SHP77 (cell line): ENCODE measurements at regions not wholly inside any gene's neighbourhood (a gene's known extent, or its start where the extent isn't known, plus 50 kb on each side); places are given as distances from the start of the nearest gene placed in this dataset.

ENCODE experiments used
- DNase-seq, 2 experiments: peaks; one replicate each; lab custom pipeline; 2025; lab: John Stamatoyannopoulos, UW

DNA sequence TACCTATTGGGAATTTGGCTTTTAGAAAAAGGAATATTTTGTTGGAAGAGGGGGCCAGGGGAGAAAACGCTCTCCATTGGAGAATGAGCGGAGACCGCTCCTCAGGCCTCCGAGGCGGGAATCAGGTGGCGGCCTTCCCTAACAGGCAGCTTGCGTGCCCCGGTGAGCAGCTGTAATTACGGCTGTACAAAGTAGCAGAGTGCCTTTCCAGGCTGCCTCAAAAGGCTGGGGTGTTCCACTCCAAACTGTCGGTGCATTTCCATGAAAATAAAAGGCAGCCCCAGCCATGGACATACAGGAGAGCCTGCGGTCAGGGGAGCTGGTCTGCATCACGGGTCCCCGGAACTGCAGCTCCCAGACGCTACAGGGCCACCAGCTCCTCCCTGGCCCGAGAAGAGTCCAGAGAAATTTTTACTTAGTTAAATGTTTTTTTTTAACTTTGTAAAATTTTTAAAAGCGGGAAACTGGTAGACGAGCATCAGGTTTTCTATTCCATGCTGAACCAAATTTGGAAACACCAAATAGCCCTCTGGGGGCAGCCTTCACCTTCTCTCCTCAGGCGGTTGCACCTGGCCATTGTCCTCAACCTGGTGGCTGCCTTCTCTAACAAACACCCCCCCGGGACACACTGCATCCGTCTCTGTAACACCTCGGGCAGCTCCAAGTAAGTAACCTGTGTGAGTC, 209.3 kb upstream of the SALL3 start:
- DNase-seq = no peak

DNA sequence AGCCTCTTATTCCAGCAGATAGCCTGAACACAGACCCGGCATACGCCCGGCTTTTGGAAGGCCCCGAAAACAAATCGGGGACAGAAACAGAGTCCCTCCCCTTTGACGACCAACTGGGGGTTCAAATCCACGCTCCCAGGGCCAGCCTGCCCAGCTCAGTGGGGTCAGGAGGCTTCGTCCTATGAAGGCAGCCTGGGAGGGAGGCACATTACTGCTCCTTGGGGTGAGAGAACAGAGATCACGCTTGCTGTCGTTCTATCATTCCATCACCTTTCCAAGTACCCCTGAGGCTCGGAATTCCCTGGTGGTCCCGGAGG, 208.8 kb upstream of the SALL3 start:
- DNase-seq = no peak

DNA sequence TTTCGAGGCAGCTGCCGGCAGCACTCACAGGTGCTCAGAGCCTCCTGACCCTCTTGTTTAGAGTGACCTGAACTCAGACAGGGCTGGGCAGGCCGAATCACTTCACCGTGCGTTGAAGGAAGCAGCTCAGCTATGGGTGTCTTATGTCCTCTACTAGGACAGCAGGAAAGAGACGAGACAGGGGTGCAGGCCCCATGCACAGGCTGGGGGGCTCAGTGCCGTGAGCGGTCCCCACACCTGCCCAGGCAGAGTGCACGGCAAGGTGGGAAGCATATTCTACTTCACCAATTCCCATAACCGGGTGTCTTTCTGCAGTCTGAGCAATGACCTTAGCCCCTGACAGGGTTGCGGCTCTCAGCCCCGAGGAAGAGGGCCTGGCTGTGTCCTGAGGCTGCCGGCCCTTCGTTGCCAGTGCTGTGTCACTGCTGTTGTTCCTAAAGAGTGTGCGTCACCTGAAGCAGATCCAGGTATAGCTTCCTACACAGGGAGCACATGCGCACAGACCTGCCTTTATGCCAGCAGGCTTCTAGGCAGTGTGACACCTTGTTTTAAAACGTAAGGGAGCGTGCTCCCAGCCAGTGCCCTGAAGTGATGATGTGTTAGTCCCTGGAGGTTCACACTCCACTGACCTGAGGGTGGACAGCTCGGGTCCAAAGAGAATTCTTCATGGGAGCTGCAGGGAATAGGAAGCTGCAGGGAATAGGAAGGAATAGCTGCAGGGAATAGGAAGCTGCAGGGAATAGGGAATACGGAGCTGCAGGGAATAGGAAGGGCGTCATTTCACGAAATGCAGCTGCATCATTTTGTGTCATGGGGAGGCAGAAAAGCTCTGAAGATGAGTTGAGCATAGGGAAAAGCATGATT, 207.9 kb upstream of the SALL3 start:
- DNase-seq = no peak

DNA sequence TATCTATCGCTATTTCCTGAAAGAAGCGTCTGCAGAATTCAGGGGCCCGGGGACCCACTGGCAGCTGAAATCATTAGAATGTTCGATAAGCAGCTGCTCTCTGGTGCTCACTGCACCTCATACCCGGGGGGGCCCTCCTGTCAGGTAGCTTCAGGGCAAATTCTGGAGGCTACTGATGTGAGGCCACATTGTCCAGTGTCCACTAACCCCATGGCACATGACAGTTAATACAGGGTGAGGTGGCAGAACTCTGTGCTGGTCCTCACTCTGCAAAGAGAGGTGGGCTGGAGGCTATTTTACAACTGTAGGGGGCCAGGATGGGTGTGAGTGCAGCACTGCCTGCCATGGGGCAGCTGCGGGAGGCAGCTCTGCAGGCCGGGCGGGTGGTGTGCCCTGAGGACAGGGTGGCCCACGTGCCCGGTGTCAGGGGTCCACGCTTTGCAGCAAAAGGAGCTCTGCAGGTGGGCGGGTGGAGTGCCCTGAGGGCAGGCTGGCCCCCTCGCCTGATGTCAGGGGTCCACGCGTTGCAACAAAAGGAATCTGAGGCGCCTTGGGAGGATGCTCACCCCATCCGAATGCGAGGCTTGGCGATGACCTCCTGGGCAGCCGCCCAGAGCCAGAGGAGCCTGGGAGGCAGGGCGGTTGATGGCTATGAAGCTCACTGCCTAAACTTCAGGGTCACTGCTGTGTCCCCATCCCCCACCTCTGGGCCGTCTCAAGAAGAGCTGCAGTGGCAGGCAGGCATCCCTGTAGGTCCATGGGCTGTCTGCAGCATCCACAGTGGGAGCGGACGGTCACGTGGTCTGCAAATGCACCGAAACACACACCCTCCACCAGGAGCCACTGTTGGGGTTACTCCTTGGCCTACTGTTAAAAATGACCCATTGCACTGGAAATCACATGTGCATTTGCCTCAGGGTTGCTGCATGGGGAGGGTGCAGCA, 207.0 kb upstream of the SALL3 start:
- no peak for DNase-seq

DNA sequence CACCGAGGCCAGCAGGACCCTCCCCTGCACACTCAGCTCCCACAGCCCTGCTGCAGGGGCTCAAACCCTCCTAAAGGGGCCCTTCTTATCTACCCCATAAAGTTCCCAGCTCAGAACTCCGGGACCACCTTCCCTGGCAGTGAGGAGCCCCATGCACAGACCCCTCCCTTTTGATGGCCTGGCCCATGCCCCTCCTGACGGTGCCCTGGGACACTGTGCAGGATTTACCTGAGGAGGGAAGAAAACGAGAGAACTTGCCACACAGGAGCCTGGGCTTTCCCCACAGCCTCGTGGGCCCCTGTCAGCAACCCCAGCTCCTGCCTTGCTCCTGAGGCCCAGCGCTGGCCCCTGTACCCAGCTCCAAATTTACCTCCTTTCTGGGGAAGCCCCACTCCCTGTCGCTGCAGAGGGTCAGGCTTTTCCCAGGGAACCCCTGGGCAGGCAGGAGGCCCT, 206.3 kb upstream of the SALL3 start:
- DNase-seq = no peak

DNA sequence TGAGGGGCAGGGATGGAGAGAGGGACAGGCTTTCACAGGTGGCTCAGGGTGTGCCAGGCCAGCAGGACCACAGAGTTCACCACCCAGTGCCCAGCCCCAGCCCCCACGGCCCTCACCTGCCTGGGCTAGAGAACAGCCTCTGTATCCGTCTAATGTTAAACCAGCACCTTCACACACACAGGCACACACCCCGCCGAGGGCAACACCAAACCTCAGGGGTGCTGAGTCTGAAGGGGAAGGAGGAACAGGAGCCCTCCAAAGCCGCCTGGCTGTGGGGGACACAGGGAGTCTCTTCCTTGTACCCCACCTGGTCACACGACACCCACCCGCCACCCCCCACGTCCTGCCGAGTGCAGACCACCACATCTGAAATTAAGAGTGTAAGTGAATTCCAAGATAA, 205.8 kb upstream of the SALL3 start:
- DNase-seq = no peak

DNA sequence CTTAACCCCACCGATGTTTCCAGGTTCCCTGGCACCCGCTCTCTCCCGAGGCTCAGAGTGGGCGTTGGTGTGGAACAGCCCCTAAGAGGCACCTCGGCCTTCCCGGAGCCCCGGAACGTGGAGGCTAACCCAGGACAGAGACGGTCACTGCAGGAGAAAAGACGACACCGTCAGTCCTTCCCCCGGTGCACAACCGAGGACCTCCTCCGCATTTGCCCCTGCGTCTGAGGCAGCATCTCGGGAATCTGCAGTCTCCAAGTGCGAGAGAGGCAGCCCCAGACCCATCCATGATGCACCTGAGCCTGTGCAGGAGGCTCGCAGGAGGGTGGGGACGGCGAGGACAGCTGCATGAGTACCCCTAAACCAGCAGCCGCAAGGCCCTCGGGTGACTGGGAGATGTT, 204.9 kb upstream of the SALL3 start:
- no peak for DNase-seq

DNA sequence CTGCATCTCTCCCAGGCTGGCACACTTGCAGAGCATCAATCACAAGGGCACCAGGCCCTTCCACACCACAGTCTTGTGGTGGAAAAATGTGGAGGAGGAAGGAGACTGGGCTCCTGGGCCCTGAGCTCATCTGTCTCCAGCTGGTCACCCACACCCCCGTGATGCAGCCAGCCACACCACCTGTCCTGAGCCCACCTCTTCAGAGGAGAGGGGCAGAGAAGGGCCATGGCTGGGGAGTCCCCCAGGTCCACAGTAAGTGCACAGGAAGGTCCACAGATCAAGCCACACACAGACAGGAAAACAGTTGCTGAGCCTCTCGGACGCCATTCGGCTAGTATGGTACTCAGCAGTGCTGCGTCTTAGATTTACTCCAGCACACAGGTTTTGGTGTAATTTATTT, 203.5 kb upstream of the SALL3 start:
- no peak for DNase-seq

DNA sequence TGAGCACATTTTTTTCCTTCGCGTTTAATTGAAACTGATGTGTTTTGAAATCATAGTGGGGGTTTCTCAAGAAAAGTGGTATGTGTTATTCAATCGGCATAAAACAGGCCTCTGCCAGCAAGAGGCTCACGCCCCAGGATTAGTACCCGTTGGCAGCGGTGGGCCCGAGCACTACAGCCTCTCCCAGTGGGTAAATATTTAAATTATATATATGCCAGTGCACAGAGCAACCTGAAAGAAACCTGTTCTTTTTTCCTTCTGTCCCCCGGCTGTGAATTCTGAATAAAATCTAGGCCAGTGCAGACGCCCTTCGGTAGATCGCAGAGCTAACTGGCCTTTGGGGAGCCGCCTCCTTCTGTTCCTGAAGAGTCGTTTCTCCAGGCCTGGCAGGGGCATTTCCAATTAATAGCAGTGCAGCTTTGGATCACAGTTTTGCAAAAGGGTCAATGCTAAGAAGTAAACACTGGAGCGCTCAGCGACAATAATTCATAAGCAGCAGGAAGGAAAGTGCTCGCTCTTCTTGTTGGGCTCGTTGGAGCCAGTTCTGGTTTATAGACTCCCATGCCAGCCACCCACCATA, 202.8 kb upstream of the SALL3 start:
- no peak for DNase-seq

DNA sequence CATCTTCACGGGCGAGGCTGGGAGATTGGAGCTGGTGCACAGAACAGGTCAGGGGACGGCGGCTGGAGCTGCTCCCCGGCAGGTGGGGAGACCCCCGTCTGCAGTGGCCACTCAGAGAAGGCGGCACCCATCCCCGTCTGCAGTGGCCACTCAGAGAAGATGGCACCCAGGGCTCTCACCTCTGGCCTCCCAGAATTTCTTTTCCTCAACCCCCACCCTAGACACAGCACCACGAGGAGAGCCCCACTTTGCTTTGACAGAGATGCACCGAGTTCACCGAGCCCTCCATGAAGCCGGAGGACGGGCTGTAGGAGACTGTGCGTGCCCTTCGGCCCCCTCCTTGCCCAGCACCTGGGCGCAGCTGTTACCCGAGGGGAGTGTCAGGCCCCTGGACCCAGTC, 201.6 kb upstream of the SALL3 start:
- DNase-seq = no peak

DNA sequence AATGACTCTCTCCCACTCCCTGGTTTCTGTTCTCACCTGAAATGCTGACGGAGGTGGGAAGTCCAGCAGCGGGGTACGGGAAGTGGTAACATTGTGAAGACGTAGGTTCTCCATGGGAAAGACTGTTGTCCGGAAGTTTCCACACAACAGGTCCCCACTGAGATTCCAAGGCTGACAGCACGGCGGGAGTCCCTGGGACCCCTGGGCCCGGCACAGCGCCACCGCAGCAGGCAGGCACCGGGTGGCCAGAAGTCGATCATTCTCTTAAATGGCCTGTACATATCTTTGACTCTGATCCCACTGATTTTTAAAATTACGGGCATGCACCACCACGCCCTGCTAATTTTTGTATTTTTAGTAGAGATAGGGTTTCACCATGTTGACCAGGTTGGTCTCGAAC, 201.0 kb upstream of the SALL3 start:
- DNase-seq = no peak

DNA sequence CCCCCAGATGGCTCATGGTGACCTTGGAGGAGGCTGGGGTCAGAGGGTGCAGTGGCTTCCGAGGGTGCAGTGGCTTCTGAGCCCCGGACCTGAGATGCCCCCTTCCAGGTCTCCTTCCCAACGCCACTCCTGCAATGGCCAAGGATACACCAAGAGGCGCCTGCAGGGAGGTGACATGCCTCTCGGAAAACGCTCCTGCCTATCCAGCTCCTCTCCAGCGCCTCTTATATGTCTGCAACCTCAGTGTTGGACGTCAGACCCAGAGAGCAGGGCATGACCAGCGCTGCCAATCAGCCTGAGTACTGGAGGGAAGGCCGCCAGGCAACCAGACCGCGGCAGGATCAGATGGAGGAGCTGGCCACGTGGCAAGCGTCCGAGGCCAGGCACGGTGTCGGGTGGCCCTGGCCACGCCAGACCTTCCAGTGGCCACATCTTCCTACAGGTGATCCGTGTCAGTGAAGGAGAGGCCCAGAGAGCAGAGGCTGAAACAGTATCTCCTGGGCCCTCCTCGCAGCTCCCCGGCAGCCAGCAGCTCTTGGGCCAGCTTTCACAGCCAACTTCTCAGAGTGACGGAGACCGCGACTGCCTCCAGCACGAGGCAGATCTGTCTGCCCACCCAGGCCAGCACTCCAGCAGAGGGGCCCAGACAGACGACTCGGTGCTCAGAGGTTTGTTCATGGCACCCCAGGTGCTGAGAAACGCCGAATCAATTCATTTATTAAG, 199.5 kb upstream of the SALL3 start:
- DNase-seq = no peak

DNA sequence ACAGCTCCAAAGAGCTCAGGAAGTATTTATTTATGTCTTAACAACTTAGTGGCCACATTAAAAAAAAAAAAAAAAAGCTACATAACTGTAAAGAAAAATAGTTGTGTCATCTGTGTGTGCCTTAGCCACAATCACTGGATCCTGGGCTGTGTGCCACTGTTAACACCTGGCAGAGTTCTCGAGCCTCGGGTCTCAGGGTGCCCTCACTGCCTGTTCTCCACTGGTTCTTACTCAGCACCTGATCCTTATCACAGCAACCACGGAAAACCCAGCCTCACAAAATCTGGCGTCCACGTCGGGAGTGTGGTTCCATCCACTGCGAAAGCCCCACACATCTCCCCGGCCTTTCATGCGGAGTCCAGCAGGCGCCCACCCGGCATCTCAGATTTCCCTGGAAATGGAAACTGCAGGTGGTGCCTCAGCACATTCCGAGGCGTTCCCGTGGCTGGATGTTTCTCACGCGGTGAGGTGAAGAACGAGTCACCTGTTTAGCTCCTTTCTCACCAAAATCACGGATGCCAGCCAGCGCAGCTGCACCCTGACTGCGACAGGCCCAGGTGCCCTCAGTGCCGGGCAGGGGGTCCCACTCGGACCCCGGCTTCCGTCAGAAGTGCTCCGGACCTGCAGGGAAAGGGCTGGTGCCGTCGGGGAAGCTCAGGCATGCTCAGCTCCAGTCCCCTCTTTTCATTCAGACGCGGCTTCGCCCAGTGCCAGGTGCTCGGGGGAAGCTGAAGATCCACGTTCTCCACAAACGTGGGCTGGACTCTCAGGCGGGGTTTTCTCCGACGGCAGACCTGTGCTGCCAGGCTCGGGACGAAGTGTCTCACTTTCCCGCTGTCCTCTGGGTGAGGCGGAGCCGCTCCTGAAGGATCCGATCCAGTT, 198.7 kb upstream of the SALL3 start:
- DNase-seq = no peak

DNA sequence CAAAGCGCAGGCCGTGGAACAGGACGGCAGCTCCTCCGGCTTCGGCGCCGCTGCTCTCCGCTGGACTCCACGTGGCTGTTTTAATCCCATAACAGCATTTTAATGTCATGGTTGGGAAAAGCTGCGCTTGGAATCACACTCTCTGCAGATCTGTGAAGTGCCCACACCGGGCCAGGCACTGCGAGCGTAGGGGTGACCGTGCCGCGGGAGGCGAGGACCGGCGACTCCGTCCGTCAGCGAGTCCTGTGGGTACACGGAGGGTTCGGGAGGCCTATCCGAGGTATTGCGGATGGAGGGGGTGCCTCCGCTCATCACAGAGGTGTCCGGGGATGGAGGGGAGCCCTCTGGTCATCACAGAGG, 198.0 kb upstream of the SALL3 start:
- no peak for DNase-seq

DNA sequence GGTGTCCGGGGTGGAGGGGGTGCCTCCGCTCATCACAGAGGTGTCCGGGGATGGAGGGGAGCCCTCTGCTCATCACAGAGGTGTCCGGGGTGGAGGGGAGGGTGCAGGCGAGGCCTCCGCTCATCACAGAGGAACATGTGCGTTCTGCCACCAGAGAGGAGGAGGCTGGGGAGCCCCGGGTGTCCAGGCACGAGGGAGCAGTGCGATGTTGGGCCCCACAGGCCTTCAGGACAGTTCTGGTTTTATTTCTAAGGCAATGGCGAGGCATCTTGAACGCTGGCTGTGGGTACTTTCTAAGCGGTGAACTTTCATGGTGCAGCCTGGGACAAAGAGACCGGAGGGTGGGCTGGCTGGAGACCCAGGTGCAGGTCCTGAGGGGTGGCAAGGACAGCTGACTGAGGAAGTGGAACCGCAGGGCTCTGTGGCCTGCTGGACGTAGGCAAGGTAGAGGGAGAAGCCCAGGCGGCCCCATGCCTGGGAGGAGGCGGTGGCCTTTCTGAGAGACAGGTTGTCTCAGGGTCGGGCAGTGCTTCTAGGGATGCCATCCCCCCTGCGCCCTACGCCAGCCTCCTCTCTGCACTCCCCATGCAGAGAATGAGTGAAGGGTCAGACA, 196.6 kb upstream of the SALL3 start:
- DNase-seq = no peak

DNA sequence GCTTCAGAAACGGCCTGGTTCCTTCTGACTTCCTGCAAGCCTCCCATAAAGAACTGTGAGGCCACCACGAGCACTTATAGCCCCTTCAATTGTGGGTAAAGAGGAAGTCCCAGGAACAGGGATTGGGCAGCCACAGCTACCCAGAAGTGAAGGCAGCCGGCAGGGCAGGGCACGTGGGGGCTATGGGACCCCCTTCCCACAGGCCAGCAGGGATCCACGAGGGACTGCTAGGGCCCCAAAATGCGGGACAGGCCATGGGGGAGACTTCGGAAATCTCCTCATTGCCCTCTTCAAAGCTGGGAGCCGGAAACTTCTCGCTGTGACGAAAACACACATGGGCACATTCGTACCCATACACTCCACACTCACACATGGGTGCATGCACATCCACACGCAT, 196.1 kb upstream of the SALL3 start:
- DNase-seq = no peak

DNA sequence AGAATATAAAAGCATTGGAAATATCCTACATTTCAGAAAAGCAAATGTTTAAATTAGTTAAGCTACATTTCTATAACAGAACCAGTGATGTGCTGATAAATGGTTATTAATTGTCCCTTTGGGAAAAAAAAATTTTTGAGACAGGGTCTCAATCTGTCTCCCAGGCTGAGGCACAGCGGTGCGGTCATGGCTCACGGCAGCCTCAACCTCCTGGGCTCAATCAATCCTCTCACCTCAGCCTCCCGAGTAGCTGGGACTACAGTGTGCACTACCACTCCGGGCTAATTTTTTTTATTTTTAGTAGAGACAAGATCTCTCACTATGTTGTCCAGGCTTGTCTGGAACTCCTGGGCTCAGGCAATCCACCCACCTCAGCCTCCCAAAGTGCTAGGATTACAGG, 194.8 kb upstream of the SALL3 start:
- no peak for DNase-seq

DNA sequence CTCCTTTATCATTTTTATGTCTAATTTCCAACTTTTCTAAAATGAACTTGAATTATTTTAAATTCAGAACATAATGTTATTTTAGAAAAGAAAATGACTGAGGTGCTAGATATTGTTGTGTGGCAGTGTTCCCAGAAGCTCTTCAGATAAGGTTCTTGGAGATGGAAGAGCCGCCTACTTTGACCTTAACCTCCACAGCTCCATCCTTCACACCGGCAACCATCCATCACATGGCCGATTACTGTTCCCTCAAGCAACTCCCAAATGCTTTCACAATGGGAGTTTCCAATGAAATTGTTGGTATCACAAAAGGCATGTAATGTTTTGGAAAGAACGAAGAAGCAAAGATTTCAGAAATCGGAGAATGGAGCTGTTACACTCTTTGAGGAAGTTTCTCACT, 193.9 kb upstream of the SALL3 start:
- DNase-seq = no peak

DNA sequence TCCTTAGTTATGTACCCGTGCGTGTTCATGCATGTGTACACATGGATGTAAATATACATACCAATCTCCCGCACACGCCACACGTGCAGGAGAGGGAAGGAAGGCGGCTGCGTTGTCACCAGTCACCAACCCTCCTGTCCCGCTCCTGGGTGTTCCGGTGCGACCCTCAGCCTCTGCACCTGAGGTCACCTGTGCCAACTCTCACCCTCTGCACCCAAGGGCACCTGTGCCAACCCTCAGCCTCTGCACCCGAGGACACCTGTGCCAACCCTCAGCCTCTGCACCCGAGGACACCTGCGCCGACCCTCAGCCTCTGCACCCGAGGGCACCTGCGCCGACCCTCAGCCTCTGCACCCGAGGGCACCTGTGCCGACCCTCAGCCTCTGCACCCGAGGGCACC, 192.8 kb upstream of the SALL3 start:
- DNase-seq = no peak

DNA sequence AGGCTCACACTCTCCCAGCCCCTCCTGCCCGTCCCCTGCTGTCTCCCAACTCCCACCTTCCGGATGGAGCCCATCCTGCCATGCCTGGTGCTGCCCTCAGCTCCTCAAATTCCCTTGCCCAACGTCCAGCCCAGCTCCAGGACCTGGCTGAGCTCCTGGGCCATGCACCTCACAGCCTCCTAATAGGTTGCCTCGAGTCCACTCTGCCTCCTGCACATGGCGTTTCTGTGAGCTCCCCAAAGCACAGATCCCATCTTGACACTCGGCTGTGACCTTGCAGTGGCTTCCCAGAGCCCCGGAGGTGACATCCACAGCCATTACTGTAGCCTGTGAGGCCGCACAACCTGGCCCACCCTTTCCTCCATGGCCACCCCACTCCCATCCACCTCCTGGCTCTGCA, 191.9 kb upstream of the SALL3 start:
- DNase-seq = no peak
